IMR-90 (cell line): ENCODE measurements at regions not wholly inside any gene's neighbourhood (a gene's known extent, or its start where the extent isn't known, plus 50 kb on each side); places are given as distances from the start of the nearest gene placed in this dataset.

Experiments used
- CTCF ChIP-seq: conservative IDR thresholded peaks from 2 replicates; pipeline ENCODE4 v1.5.1; 2012; ENCODE audit warnings: mild to moderate bottlenecking, low read depth, low read length, improper control_type of control experiment
- NFE2L2 ChIP-seq: fragments of 150-350 bp; IDR thresholded peaks from 2 replicates; pipeline ENCODE4 v1.6.1; 2016; ENCODE audit warnings: low read depth, mild to moderate bottlenecking, low read length
- POLR2A ChIP-seq: IDR thresholded peaks from 2 replicates; pipeline ENCODE4 v1.6.1; 2012; ENCODE audit warnings: mild to moderate bottlenecking, low read depth, low read length
- SMC3 ChIP-seq: fragments of 150-350 bp; IDR thresholded peaks from 2 replicates; pipeline ENCODE4 v1.6.1; 2016; ENCODE audit warnings: low read depth, mild to moderate bottlenecking, antibody characterized with exemption, low read length, moderate library complexity

GRCh38 chr17:31647661-31648060 lies 211.4 kb downstream of the COPRS start:
- TF ChIP-seq SMC3 (no peak), CTCF (no peak), POLR2A (no peak), NFE2L2 (no peak)
